HG02610 (cell line): ENCODE measurements at regions not wholly inside any gene's neighbourhood (a gene's known extent, or its start where the extent isn't known, plus 50 kb on each side); places are given as distances from the start of the nearest gene placed in this dataset.
"Not testable (repeated sequence)": the region's sequence is repeated elsewhere in the genome, so short reads cannot be mapped to it uniquely, and the experiment has no call there.

Experiments
- ATAC-seq: cut with Tn5 transposase; IDR thresholded peaks from one replicate; pipeline ENCODE4 v1.9.1; 2021; ENCODE audit warnings: mild to moderate bottlenecking, moderate library complexity; ENCODE audit not compliant: unreplicated experiment

DNA sequence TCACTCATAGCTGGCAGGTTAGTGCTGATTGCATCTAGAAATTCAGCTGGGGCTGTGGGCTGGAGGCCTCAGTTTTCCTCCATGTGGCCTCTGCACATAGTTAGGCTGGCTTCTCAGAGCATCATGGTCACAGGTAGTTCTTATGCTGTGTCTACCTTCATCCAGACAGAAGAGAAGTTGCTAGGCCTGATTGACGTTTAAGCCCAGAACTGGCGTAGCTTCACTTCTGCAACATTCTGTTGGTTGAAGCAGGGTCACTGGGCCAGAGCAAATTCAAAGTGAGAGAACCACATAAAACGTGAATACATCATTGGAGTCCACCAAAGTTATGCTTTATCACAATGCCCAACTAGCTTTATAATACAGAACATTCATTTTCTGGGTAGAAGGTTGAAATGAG is 116.0 kb downstream of the SPP2 start:
- no peak for ATAC-seq

GRCh38 chr2:234165421-234165820 is 114.9 kb downstream of the SPP2 start:
- no peak for ATAC-seq

GRCh38 chr2:234164493-234165413 is 114.3 kb downstream of the SPP2 start:
- ATAC-seq: no peak

DNA sequence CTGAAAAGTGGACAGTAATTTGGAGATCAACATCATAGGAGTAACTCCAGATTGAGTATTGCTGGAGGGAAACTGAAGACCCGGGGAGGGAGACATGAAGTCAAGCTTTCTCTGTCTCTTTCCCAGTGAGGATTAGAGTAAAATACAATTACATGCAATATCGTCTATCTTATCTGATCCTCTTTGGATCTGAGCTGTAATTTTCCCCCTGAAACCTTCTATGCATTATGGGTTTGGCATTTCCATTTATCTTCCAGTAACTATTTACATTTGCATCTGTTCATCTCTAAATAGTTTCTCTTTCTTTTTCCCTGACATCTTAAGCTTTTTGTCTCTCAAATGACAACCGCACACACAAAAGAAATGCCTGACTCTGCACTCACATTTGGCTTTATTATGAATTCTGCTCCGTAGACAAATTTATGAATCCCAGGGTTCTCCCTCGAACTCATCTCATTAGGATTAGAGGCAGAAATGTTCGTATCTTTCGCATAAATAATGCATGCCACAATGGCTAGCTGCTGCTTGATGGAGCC is 113.1 kb downstream of the SPP2 start:
- ATAC-seq: no peak

- ATAC-seq: no peak
These were observed 112.4 kb downstream of the SPP2 start for GRCh38 chr2:234162861-234163260.

GRCh38 chr2:234161932-234162331 is 111.4 kb downstream of the SPP2 start:
- ATAC-seq: no peak

DNA sequence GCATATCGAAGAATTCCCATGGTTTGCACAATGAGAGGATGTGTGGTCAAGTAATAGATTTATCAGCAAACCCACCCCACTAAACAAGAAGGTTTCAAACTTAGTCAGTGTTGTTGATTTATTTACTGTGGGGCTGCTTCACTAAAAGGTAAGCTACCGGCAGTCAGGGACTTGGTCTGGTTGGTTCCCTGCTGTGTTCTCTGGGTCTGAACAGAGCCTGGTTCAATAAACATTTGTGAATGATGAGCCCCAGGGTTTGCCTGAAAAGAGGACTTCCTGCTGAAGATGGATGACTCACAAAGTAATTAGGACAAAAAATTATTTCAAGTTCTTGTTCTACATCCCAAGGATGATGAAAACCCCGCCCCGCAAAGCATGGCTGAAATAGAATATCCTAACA is 108.3 kb downstream of the SPP2 start:
- no peak for ATAC-seq

DNA sequence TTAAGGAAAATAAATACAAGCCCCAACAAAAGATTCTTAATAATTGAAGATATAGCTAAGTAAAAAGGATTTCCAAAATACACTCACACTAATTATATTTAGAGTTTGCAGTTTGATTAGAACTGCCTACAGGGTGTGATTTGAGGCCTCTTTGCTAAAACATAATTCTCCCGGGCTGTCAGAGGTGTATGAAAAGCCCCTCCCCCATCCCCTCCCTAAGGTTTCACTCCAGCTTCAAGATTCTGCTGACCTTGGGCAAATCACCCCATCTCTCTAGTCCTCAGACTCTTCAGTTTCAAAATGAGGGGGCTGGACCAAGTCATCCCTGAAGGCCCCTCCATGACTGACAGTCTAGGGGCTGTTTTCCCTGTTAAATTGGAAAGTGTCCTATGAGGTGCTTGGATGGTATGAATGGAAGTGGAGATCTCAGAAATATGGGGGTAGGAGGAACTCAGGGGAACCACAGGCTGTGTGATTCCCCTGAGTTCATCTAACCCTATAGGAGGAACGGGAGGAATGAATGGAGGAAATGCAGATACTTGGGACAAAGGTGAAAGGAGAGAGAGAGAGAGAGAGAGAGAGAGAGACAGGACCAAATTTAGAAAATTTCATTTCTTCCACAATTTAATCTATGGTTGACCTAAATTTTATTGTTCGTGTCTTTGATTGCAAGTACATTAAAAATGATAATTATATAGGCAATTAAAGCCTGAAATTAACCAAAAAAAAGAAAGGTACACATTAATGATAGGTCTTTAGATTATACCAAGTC is 107.5 kb downstream of the SPP2 start:
- no peak for ATAC-seq

DNA sequence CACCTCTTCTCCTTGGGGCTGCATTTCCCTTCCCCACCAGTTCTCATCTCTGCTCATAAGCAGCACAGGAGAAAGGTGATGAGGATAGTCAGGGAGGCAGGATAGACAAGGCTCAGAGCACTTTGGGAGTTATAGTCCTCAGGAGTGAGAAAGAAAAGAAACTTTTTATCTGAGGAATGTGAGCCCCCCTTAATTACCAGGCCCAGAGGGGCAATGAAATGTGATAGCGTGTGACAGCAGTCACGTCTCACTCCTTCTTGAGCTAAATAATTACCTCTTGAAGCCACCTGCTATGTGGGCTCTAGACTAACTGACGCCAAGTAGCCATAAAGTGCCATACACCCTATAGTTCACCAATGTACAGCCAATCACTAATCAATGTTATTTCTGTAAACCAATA is 105.8 kb downstream of the SPP2 start:
- ATAC-seq: no peak

- ATAC-seq: not testable (repeated sequence)
These were observed 102.3 kb downstream of the SPP2 start for GRCh38 chr2:234152835-234153234.

DNA sequence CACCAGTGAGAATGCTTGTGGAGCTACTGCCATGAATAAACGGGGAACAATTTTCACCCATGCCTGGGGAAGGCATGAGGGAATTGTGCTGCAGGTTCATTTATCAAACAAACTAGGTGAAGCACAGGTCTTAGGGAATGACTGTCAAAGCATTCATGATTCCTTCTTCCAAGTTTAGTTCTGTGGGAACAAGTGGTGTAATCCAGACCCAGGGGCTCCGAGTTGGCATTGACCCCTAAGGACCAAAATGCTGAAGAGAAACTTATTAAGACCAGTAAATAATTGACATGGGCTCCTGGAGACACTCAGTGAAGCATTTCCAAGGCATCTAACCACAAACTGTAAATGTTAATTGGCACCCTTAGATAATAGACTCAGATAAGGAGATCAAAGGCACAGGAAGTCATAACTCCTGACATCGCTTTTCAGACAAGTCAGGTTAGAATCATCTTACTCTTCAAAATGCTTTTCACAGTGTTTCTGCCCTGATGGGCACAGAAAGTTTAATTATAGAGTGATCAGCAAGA is 96.9 kb downstream of the SPP2 start:
- no peak for ATAC-seq

- no peak for ATAC-seq
These were observed 95.8 kb downstream of the SPP2 start for GRCh38 chr2:234146087-234146826.

DNA sequence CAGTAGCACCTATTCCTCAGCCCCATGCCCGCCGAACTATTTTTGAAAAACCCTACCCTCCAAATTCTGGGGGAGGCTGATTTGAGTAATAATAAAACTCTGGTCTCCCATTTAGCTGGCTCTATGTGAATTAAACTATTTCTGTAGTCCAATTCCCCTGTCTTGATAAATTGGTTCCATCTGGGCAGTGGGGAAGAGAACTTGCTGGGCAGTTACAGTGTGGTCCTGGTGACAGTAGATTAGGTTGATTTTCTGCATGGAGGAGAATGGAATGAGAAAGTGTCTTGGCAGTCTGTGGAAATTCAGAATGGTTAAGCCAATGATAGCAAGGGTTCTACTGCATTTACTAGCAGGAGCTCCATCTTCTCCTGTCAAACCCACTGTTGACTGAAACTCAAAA is 95.0 kb downstream of the SPP2 start:
- ATAC-seq: no peak

DNA sequence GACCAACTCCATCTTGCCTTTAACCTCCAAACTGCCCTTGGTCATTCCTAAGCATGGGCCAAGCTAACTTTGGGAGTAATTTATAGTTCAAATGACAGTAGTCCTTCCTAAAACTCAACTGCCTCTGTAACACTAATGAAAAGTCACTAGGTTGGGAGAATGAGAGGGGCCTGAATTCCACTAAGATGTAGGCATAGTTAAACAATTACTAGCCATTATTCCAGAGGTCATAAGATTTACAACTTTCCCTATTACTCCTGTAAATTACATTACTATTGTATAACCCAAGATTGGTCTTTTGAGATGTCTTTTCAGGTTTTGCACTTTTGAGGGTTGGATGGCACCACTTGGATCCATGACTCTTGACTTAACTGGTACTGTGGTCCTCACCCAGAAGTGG is 94.6 kb downstream of the SPP2 start:
- ATAC-seq: no peak

DNA sequence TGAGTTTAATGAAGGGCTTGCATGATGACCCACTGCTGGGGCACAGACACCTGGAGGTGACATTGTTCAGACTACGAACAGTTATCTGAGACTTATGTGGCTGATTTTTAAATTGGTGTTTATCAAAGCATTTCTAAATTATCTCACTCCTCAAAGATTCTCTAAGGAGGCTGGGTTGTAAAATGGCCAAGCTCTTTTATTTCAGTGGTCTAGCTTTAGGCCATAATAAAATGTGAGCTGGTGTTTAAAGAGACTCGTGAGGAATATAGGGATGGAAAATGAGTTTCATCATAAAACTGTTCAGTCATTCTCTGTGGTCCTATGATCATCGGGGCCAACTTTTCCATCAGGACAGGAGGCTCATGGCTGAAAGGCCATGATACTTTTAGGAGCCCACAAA is 93.4 kb downstream of the SPP2 start:
- no peak for ATAC-seq

GRCh38 chr2:234142530-234142929 is 92.0 kb downstream of the SPP2 start:
- no peak for ATAC-seq

GRCh38 chr2:234139755-234140154 is 89.3 kb downstream of the SPP2 start:
- ATAC-seq: no peak

DNA sequence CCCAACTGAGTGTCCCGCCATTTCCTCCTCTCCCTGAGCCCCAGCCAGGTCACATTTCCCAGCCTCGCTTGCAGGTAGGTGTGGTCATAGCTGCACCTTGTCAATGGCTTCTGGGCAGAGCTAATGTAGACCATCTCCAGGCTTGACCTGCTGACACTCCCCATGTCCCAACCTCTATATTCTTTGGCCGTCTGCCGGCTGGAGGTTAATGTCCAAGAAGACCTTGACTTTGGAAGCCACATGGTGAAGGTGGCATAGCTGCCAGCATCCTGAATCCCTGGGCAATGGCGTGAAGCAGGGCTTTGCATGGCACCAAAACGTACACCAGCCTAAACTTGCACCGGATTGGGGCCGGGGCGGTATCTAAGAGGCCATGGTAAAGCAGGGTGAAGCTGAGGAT is 88.3 kb downstream of the SPP2 start:
- no peak for ATAC-seq

GRCh38 chr2:234137400-234138014 is 87.0 kb downstream of the SPP2 start:
- no peak for ATAC-seq

GRCh38 chr2:234136461-234136860 is 86.0 kb downstream of the SPP2 start:
- ATAC-seq: no peak
